Left ventricle myocardium inferior (tissue), 1 donor: ENCODE measurements at regions not wholly inside any gene's neighbourhood (a gene's known extent, or its start where the extent isn't known, plus 50 kb on each side); places are given as distances from the start of the nearest gene placed in this dataset.

ENCODE experiments used
- DNase-seq: peaks from one replicate; pipeline ENCODE4 v3.0.0-alpha.2; 2020
- H3K27ac ChIP-seq: fragments of 200-600 bp; replicated peaks from 2 replicates; pipeline ENCODE4 v1.8.0; 2021
- H3K27me3 ChIP-seq: fragments of 200-600 bp; 2 replicates; pipeline ENCODE4 v1.8.0; 2021; ENCODE audit warnings: low read depth
- H3K36me3 ChIP-seq: fragments of 200-600 bp; 2 replicates; pipeline ENCODE4 v1.8.0; 2021
- H3K4me1 ChIP-seq: fragments of 200-600 bp; 2 replicates; pipeline ENCODE4 v1.8.0; 2021
- H3K4me3 ChIP-seq: fragments of 200-600 bp; 2 replicates; pipeline ENCODE4 v1.8.0; 2021; ENCODE audit warnings: mild to moderate bottlenecking, moderate library complexity
- H3K9me3 ChIP-seq: fragments of 200-600 bp; replicated peaks from 2 replicates; pipeline ENCODE4 v1.8.0; 2021
- CTCF ChIP-seq: fragments of 200-600 bp; IDR thresholded peaks from 2 replicates; pipeline ENCODE4 v1.8.0; 2021; ENCODE audit warnings: antibody characterized with exemption, mild to moderate bottlenecking, borderline replicate concordance
- intact Hi-C: fragments of 100-400 bp; cut with micrococcal nuclease; formaldehyde crosslinking; loops from one replicate; pipeline ENCODE4 v1.11.0; 2022
- donor health status: DM: no; HTN: yes; CAD: no; lungs with severe emphysema.

- intact Hi-C loops = no loop called here
- Histone ChIP-seq H3K9me3 (no peaks in the 10 kb centered on the region), H3K27me3 (no peaks in the 10 kb centered on the region), H3K27ac (no peak overlapping the region), H3K4me1 (no peaks in the 10 kb centered on the region), H3K36me3 (no peaks in the 10 kb centered on the region), H3K4me3 (no peak overlapping the region)
- DNase-seq = no peak
- no peak for TF ChIP-seq CTCF
These were observed 223.1 kb upstream of the MAF start for GRCh38 chr16:79823639-79824038.

- Histone ChIP-seq H3K36me3 (no peaks in the 10 kb centered on the region), H3K27me3 (no peaks in the 10 kb centered on the region), H3K9me3 (no peaks in the 10 kb centered on the region), H3K4me3 (no peak overlapping the region), H3K4me1 (no peaks in the 10 kb centered on the region), H3K27ac (no peak overlapping the region)
- TF ChIP-seq CTCF = no peak
- intact Hi-C loops = no loop called here
- DNase-seq = no peak
These were observed 221.4 kb upstream of the MAF start for GRCh38 chr16:79821911-79822310.

- intact Hi-C loops = no loop called here
- no peak overlapping the region for H3K4me3 ChIP-seq
- H3K9me3 ChIP-seq = no peaks in the 10 kb centered on the region
- H3K36me3 ChIP-seq = no peaks in the 10 kb centered on the region
- no peak overlapping the region for H3K27ac ChIP-seq
- DNase-seq = peak; percentile 33
- H3K4me1 ChIP-seq = no peaks in the 10 kb centered on the region
- no peaks in the 10 kb centered on the region for H3K27me3 ChIP-seq
- TF ChIP-seq CTCF = no peak
These were observed 215.6 kb upstream of the MAF start for GRCh38 chr16:79816081-79816497.

GRCh38 chr16:79815049-79815448 is 214.5 kb upstream of the MAF start:
- no peak for TF ChIP-seq CTCF
- no peaks in the 10 kb centered on the region for H3K27me3 ChIP-seq
- H3K4me1 ChIP-seq = no peaks in the 10 kb centered on the region
- no peak overlapping the region for H3K4me3 ChIP-seq
- no peak for DNase-seq
- no peak overlapping the region for H3K27ac ChIP-seq
- no peaks in the 10 kb centered on the region for H3K36me3 ChIP-seq
- intact Hi-C loops = no loop called here
- H3K9me3 ChIP-seq = no peaks in the 10 kb centered on the region

GRCh38 chr16:79814124-79814523 is 213.6 kb upstream of the MAF start:
- TF ChIP-seq CTCF = no peak
- Histone ChIP-seq H3K27ac (no peak overlapping the region), H3K9me3 (no peaks in the 10 kb centered on the region), H3K27me3 (no peaks in the 10 kb centered on the region), H3K4me1 (no peaks in the 10 kb centered on the region), H3K4me3 (no peak overlapping the region), H3K36me3 (no peaks in the 10 kb centered on the region)
- DNase-seq = no peak
- intact Hi-C loops = no loop called here

- DNase-seq = no peak
- Histone ChIP-seq H3K36me3 (no peaks in the 10 kb centered on the region), H3K27me3 (peaks cover 7% of the 10 kb centered on the region), H3K27ac (no peak overlapping the region), H3K9me3 (no peaks in the 10 kb centered on the region), H3K4me1 (no peaks in the 10 kb centered on the region), H3K4me3 (no peak overlapping the region)
- intact Hi-C loops = no loop called here
- TF ChIP-seq CTCF = no peak
These were observed 211.0 kb upstream of the MAF start for GRCh38 chr16:79811541-79811940.
